GM12874 (cell line): ENCODE measurements at regions not wholly inside any gene's neighbourhood (a gene's known extent, or its start where the extent isn't known, plus 50 kb on each side); places are given as distances from the start of the nearest gene placed in this dataset.

Experiments
- CTCF ChIP-seq: IDR thresholded peaks from 2 replicates; pipeline ENCODE4 v1.5.1; 2011; ENCODE audit warnings: low read depth, mild to moderate bottlenecking, control low read depth, low read length, moderate library complexity; ENCODE audit not compliant: insufficient read depth

- no peak for TF ChIP-seq CTCF
Measured at GRCh38 chr6:82076916-82077315, 170.6 kb downstream of the IBTK start.

- no peak for TF ChIP-seq CTCF
Measured at GRCh38 chr6:82074556-82074955, 173.0 kb downstream of the IBTK start.

- no peak for TF ChIP-seq CTCF
Measured at GRCh38 chr6:82073484-82073883, 174.1 kb downstream of the IBTK start.

GRCh38 chr6:82072751-82073150 lies 174.8 kb downstream of the IBTK start:
- no peak for TF ChIP-seq CTCF

GRCh38 chr6:82072121-82072521 lies 175.4 kb downstream of the IBTK start:
- TF ChIP-seq CTCF: no peak

- no peak for TF ChIP-seq CTCF
Measured at GRCh38 chr6:82068721-82069120, 178.8 kb downstream of the IBTK start.

- TF ChIP-seq CTCF: no peak
Measured at GRCh38 chr6:82066991-82067411, 180.5 kb downstream of the IBTK start.

- TF ChIP-seq CTCF: no peak
Measured at GRCh38 chr6:82066196-82066595, 181.3 kb downstream of the IBTK start.
